GM18909 (cell line): ENCODE measurements at regions not wholly inside any gene's neighbourhood (a gene's known extent, or its start where the extent isn't known, plus 50 kb on each side); places are given as distances from the start of the nearest gene placed in this dataset.

Experiments used
- ATAC-seq: cut with Tn5 transposase; IDR thresholded peaks from one replicate; pipeline ENCODE4 v1.9.1; 2021; ENCODE audit warnings: mild to moderate bottlenecking; ENCODE audit not compliant: unreplicated experiment, poor library complexity

- ATAC-seq = no peak
Observed at GRCh38 chr9:113646946-113647914, 183.7 kb downstream of the RGS3 start.

GRCh38 chr9:113648048-113648447 is 184.5 kb downstream of the RGS3 start:
- ATAC-seq = no peak

GRCh38 chr9:113648586-113648985 is 185.1 kb downstream of the RGS3 start:
- ATAC-seq = no peak

GRCh38 chr9:113649054-113649453 is 185.5 kb downstream of the RGS3 start:
- no peak for ATAC-seq

GRCh38 chr9:113649855-113650206 is 186.3 kb downstream of the RGS3 start:
- no peak for ATAC-seq

- ATAC-seq = no peak
Observed at GRCh38 chr9:113650207-113651131, 186.9 kb downstream of the RGS3 start.

GRCh38 chr9:113651896-113652295 is 188.4 kb downstream of the RGS3 start:
- no peak for ATAC-seq

GRCh38 chr9:113652355-113653152 is 189.0 kb downstream of the RGS3 start:
- ATAC-seq = no peak

GRCh38 chr9:113653746-113654604 is 190.4 kb downstream of the RGS3 start:
- no peak for ATAC-seq

- peak; percentile 15 for ATAC-seq
Observed at GRCh38 chr9:113654605-113655428, 191.3 kb downstream of the RGS3 start.

- no peak for ATAC-seq
Observed at GRCh38 chr9:113656771-113657670, 193.5 kb downstream of the RGS3 start.

GRCh38 chr9:113657765-113658544 is 194.4 kb downstream of the RGS3 start:
- ATAC-seq = peak; percentile 92

GRCh38 chr9:113658545-113658895 is 195.0 kb downstream of the RGS3 start:
- no peak for ATAC-seq

- ATAC-seq = no peak
Observed at GRCh38 chr9:113659039-113659438, 195.5 kb downstream of the RGS3 start.

- no peak for ATAC-seq
Observed at GRCh38 chr9:113659740-113660139, 196.2 kb downstream of the RGS3 start.

- no peak for ATAC-seq
Observed at GRCh38 chr9:113660196-113660595, 196.7 kb downstream of the RGS3 start.

- no peak for ATAC-seq
Observed at GRCh38 chr9:113661074-113661473, 197.5 kb downstream of the RGS3 start.
